ENCODE measurements at regions not wholly inside any gene's neighbourhood (a gene's known extent, or its start where the extent isn't known, plus 50 kb on each side); places are given as distances from the start of the nearest gene placed in this dataset.

GRCh38 chr6:33958526-33959328, 154.9 kb upstream of the MLN start:
- intact Hi-C loops (cut with micrococcal nuclease) = no loop called here
- H3K4me3 Mint-ChIP-seq = no peak overlapping the region
- H3K36me3 Mint-ChIP-seq (ENCODE audit: low read depth) = no peaks in the 10 kb centered on the region
- H3K27me3 Mint-ChIP-seq (ENCODE audit: insufficient read depth) = no peaks in the 10 kb centered on the region
- no peaks in the 10 kb centered on the region for H3K9me3 Mint-ChIP-seq
- no peak overlapping the region for H3K27ac Mint-ChIP-seq
- peaks cover 6% of the 10 kb centered on the region for H3K4me1 Mint-ChIP-seq (ENCODE audit: low read depth)
- DNase-seq (ENCODE audit: low spot score) = no peak

- H3K27ac Mint-ChIP-seq = no peak overlapping the region
- intact Hi-C loops (cut with micrococcal nuclease) = no loop called here
- no peaks in the 10 kb centered on the region for H3K36me3 Mint-ChIP-seq (ENCODE audit: low read depth)
- peaks cover 6% of the 10 kb centered on the region for H3K4me1 Mint-ChIP-seq (ENCODE audit: low read depth)
- no peaks in the 10 kb centered on the region for H3K27me3 Mint-ChIP-seq (ENCODE audit: insufficient read depth)
- DNase-seq (ENCODE audit: low spot score) = no peak
- H3K9me3 Mint-ChIP-seq = no peaks in the 10 kb centered on the region
- no peak overlapping the region for H3K4me3 Mint-ChIP-seq
These were observed 154.2 kb upstream of the MLN start for GRCh38 chr6:33957892-33958525.

GRCh38 chr6:33957131-33957891, 153.5 kb upstream of the MLN start:
- Mint-ChIP-seq H3K27me3 (ENCODE audit: insufficient read depth) (peaks cover 3% of the 10 kb centered on the region), H3K4me1 (ENCODE audit: low read depth) (peaks cover 6% of the 10 kb centered on the region), H3K4me3 (no peak overlapping the region), H3K36me3 (ENCODE audit: low read depth) (no peaks in the 10 kb centered on the region), H3K27ac (no peak overlapping the region), H3K9me3 (no peaks in the 10 kb centered on the region)
- DNase-seq (ENCODE audit: low spot score) = no peak
- intact Hi-C loops (cut with micrococcal nuclease) = no loop called here

GRCh38 chr6:33956206-33956605, 152.4 kb upstream of the MLN start:
- no peaks in the 10 kb centered on the region for H3K36me3 Mint-ChIP-seq (ENCODE audit: low read depth)
- DNase-seq (ENCODE audit: low spot score) = no peak
- no peak overlapping the region for H3K4me3 Mint-ChIP-seq
- no peak overlapping the region for H3K27ac Mint-ChIP-seq
- H3K4me1 Mint-ChIP-seq (ENCODE audit: low read depth) = peaks cover 6% of the 10 kb centered on the region
- intact Hi-C loops (cut with micrococcal nuclease) = no loop called here
- peaks cover 5% of the 10 kb centered on the region for H3K27me3 Mint-ChIP-seq (ENCODE audit: insufficient read depth)
- no peaks in the 10 kb centered on the region for H3K9me3 Mint-ChIP-seq

GRCh38 chr6:33955566-33955965, 151.8 kb upstream of the MLN start:
- intact Hi-C loops (cut with micrococcal nuclease) = no loop called here
- Mint-ChIP-seq H3K36me3 (ENCODE audit: low read depth) (no peaks in the 10 kb centered on the region), H3K4me3 (no peak overlapping the region), H3K4me1 (ENCODE audit: low read depth) (peaks cover 6% of the 10 kb centered on the region), H3K27me3 (ENCODE audit: insufficient read depth) (peaks cover 5% of the 10 kb centered on the region), H3K27ac (no peak overlapping the region), H3K9me3 (no peaks in the 10 kb centered on the region)
- no peak for DNase-seq (ENCODE audit: low spot score)

- no peaks in the 10 kb centered on the region for H3K9me3 Mint-ChIP-seq
These were observed 150.7 kb upstream of the MLN start for GRCh38 chr6:33954453-33954852.

GRCh38 chr6:33953171-33953570, 149.4 kb upstream of the MLN start:
- H3K36me3 Mint-ChIP-seq (ENCODE audit: low read depth) = no peaks in the 10 kb centered on the region
- H3K4me3 Mint-ChIP-seq = no peak overlapping the region
- peaks cover 5% of the 10 kb centered on the region for H3K27me3 Mint-ChIP-seq (ENCODE audit: insufficient read depth)
- DNase-seq (ENCODE audit: low spot score) = no peak
- intact Hi-C loops (cut with micrococcal nuclease) = no loop called here
- peaks cover 6% of the 10 kb centered on the region for H3K4me1 Mint-ChIP-seq (ENCODE audit: low read depth)
- no peak overlapping the region for H3K27ac Mint-ChIP-seq
- no peaks in the 10 kb centered on the region for H3K9me3 Mint-ChIP-seq

More at GRCh38 chr6:33954453-33954852, 150.7 kb upstream of the MLN start:
- intact Hi-C loops (cut with micrococcal nuclease) = no loop called here
- DNase-seq (ENCODE audit: low spot score) = no peak
- Mint-ChIP-seq H3K27me3 (ENCODE audit: insufficient read depth) (peaks cover 5% of the 10 kb centered on the region), H3K4me3 (no peak overlapping the region), H3K4me1 (ENCODE audit: low read depth) (peaks cover 6% of the 10 kb centered on the region), H3K27ac (no peak overlapping the region), H3K36me3 (ENCODE audit: low read depth) (no peaks in the 10 kb centered on the region)

GRCh38 chr6:33952016-33952415, 148.2 kb upstream of the MLN start:
- intact Hi-C loops (cut with micrococcal nuclease) = no loop called here
- no peaks in the 10 kb centered on the region for H3K9me3 Mint-ChIP-seq
- no peak overlapping the region for H3K4me3 Mint-ChIP-seq
- DNase-seq (ENCODE audit: low spot score) = no peak
- peaks cover 5% of the 10 kb centered on the region for H3K27me3 Mint-ChIP-seq (ENCODE audit: insufficient read depth)
- no peaks in the 10 kb centered on the region for H3K36me3 Mint-ChIP-seq (ENCODE audit: low read depth)
- H3K27ac Mint-ChIP-seq = no peak overlapping the region
- peaks cover 6% of the 10 kb centered on the region for H3K4me1 Mint-ChIP-seq (ENCODE audit: low read depth)

- no peak for DNase-seq (ENCODE audit: low spot score)
- Mint-ChIP-seq H3K27ac (no peak overlapping the region), H3K4me1 (ENCODE audit: low read depth) (peaks cover 6% of the 10 kb centered on the region), H3K9me3 (no peaks in the 10 kb centered on the region), H3K36me3 (ENCODE audit: low read depth) (no peaks in the 10 kb centered on the region), H3K4me3 (no peak overlapping the region), H3K27me3 (ENCODE audit: insufficient read depth) (peaks cover 5% of the 10 kb centered on the region)
- intact Hi-C loops (cut with micrococcal nuclease) = no loop called here
These were observed 147.4 kb upstream of the MLN start for GRCh38 chr6:33950891-33951889.

- no peak overlapping the region for H3K4me3 Mint-ChIP-seq
- intact Hi-C loops (cut with micrococcal nuclease) = no loop called here
- DNase-seq (ENCODE audit: low spot score) = no peak
- H3K9me3 Mint-ChIP-seq = no peaks in the 10 kb centered on the region
- no peaks in the 10 kb centered on the region for H3K36me3 Mint-ChIP-seq (ENCODE audit: low read depth)
- H3K27me3 Mint-ChIP-seq (ENCODE audit: insufficient read depth) = peaks cover 5% of the 10 kb centered on the region
- H3K4me1 Mint-ChIP-seq (ENCODE audit: low read depth) = peaks cover 6% of the 10 kb centered on the region
- H3K27ac Mint-ChIP-seq = no peak overlapping the region
These were observed 146.7 kb upstream of the MLN start for GRCh38 chr6:33950472-33950881.

- Mint-ChIP-seq H3K4me1 (ENCODE audit: low read depth) (peaks cover 6% of the 10 kb centered on the region), H3K27ac (no peak overlapping the region), H3K36me3 (ENCODE audit: low read depth) (no peaks in the 10 kb centered on the region), H3K4me3 (no peak overlapping the region), H3K9me3 (no peaks in the 10 kb centered on the region), H3K27me3 (ENCODE audit: insufficient read depth) (peaks cover 5% of the 10 kb centered on the region)
- DNase-seq (ENCODE audit: low spot score) = no peak
- intact Hi-C loops (cut with micrococcal nuclease) = no loop called here
These were observed 146.2 kb upstream of the MLN start for GRCh38 chr6:33949877-33950435.

DNA sequence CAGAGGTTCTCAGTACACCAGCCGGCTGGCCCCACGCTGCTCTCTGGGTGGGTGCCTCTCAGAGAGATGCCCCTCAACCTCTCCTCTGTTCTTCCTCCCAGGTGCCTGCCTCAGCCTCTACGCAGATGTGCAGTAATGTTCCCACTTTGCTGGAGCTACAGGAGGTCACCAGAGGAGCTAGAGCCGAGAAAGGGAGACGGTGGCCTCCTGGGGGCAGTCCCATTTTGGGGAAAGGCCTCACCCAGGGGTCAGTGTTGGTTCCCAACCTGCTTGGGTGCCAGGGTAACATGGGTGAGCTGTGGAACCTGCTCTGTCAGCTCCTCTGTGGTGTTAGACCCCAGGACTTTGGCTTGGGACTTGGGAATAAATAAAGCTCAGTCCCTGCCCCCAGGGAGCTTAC, 145.3 kb upstream of the MLN start:
- Mint-ChIP-seq H3K27ac (no peak overlapping the region), H3K36me3 (ENCODE audit: low read depth) (no peaks in the 10 kb centered on the region), H3K9me3 (no peaks in the 10 kb centered on the region), H3K4me1 (ENCODE audit: low read depth) (no peaks in the 10 kb centered on the region), H3K4me3 (no peak overlapping the region), H3K27me3 (ENCODE audit: insufficient read depth) (peaks cover 5% of the 10 kb centered on the region)
- intact Hi-C loops (cut with micrococcal nuclease) = no loop called here
- DNase-seq (ENCODE audit: low spot score) = no peak

Data from activated T-helper 1 cell treated with anti-CD3 and anti-CD28 coated beads, Interleukin-12 subunit alpha, Interleukin-12 subunit beta, Interleukin-2, Interleukin-4 antibody, amounts not matched to agents 30 ng/mL and 10 ng/mL and 1 ng/mL, durations not matched to agents 14 hours and 24 hours and 36 hours (primary cell).